Stimulated activated CD4-positive, alpha-beta T cell treated with anti-CD3 and anti-CD28 coated beads, TNF-alpha, amount 100 ng/mL, for 1 hour (primary cell): ENCODE measurements at regions not wholly inside any gene's neighbourhood (a gene's known extent, or its start where the extent isn't known, plus 50 kb on each side); places are given as distances from the start of the nearest gene placed in this dataset.

Experiments
- DNase-seq, 3 donors: peaks; one replicate each; pipeline ENCODE4 v3.0.0-alpha.2; 2020; ENCODE audit warnings: low read depth in 3 of 3, low spot score in 1 of 3

- no peak for DNase-seq
Measured at GRCh38 chr12:132408626-132409494, 79.5 kb upstream of the GALNT9 start.

GRCh38 chr12:132407992-132408391 lies 78.6 kb upstream of the GALNT9 start:
- DNase-seq, result no peak

- DNase-seq, result no peak
Measured at GRCh38 chr12:132407451-132407961, 78.1 kb upstream of the GALNT9 start.

GRCh38 chr12:132406493-132407450 lies 77.4 kb upstream of the GALNT9 start:
- DNase-seq, result no peak

- no peak for DNase-seq
Measured at GRCh38 chr12:132405742-132406251, 76.4 kb upstream of the GALNT9 start.

GRCh38 chr12:132404951-132405741 lies 75.8 kb upstream of the GALNT9 start:
- no peak for DNase-seq

GRCh38 chr12:132404435-132404855 lies 75.1 kb upstream of the GALNT9 start:
- no peak for DNase-seq

GRCh38 chr12:132403636-132404434 lies 74.4 kb upstream of the GALNT9 start:
- no peak for DNase-seq

- no peak for DNase-seq
Measured at GRCh38 chr12:132402831-132403416, 73.5 kb upstream of the GALNT9 start.

GRCh38 chr12:132401982-132402381 lies 72.6 kb upstream of the GALNT9 start:
- DNase-seq, result no peak

GRCh38 chr12:132400011-132400641 lies 70.7 kb upstream of the GALNT9 start:
- DNase-seq, result no peak

GRCh38 chr12:132399092-132400010 lies 70.0 kb upstream of the GALNT9 start:
- DNase-seq, result no peak

GRCh38 chr12:132398386-132398991 lies 69.1 kb upstream of the GALNT9 start:
- DNase-seq, result no peak

- no peak for DNase-seq
Measured at GRCh38 chr12:132397934-132398385, 68.6 kb upstream of the GALNT9 start.

- no peak for DNase-seq
Measured at GRCh38 chr12:132397152-132397933, 68.0 kb upstream of the GALNT9 start.

- no peak for DNase-seq
Measured at GRCh38 chr12:132396657-132397056, 67.3 kb upstream of the GALNT9 start.

- DNase-seq, result no peak
Measured at GRCh38 chr12:132395908-132396305, 66.5 kb upstream of the GALNT9 start.
